IMR-90 (cell line): ENCODE measurements at regions not wholly inside any gene's neighbourhood (a gene's known extent, or its start where the extent isn't known, plus 50 kb on each side); places are given as distances from the start of the nearest gene placed in this dataset.

Experiments
- ATAC-seq: fragments of 200-7000 bp; cut with Tn5 transposase; 2 replicates; pipeline ENCODE4 v1.9.1; 2020; ENCODE audit warnings: low read depth, mild to moderate bottlenecking, moderate library complexity
- BruUV-seq: library from RNA; stranded (reverse); fragments of 400-500 nt; replicated peaks from 2 replicates; lab custom pipeline; 2021; lab: Mats Ljungman, UMichigan
- CTCF ChIA-PET: fragments of 300-600 bp; formaldehyde crosslinking; extraction: SDS; loops from one replicate; lab custom pipeline; 2021; ENCODE audit warnings: antibody characterized with exemption; lab: Yijun Ruan, JAX
- POLR2A ChIA-PET: fragments of 300-600 bp; sonication (Branson Sonifier 250); formaldehyde crosslinking; loops from one replicate; lab custom pipeline; 2022; ENCODE audit warnings: antibody characterized with exemption; ENCODE audit not compliant: unreplicated experiment; lab: Charles Lee
- DNase-seq: peaks from one replicate; pipeline ENCODE4 v3.0.0; 2013
- H2AFZ ChIP-seq: replicated peaks from 2 replicates; pipeline ENCODE3; 2013; ENCODE audit warnings: low read length, mild to moderate bottlenecking; ENCODE audit not compliant: poor library complexity
- H2AK5ac ChIP-seq: 2 replicates; pipeline ENCODE4 v1.6.1; 2013; ENCODE audit warnings: low read depth, low read length, inconsistent platforms
- H2AK9ac ChIP-seq: replicated peaks from 2 replicates; pipeline ENCODE3; 2013; ENCODE audit warnings: mild to moderate bottlenecking, low read depth, low read length, moderate library complexity; ENCODE audit not compliant: poor library complexity
- H2BK120ac ChIP-seq: 2 replicates; pipeline ENCODE4 v1.6.1; 2013; ENCODE audit warnings: low read depth, low read length, inconsistent platforms
- H2BK15ac ChIP-seq: 3 replicates; pipeline ENCODE4 v1.6.1; 2013; ENCODE audit warnings: low read depth, low read length, inconsistent platforms
- H2BK20ac ChIP-seq: 2 replicates; pipeline ENCODE4 v1.6.1; 2013; ENCODE audit warnings: low read depth, mild to moderate bottlenecking, inconsistent platforms, low read length, moderate library complexity
- H2BK5ac ChIP-seq: 2 replicates; pipeline ENCODE4 v1.6.1; 2013; ENCODE audit warnings: mild to moderate bottlenecking, low read depth, low read length, inconsistent platforms; ENCODE audit not compliant: poor library complexity, severe bottlenecking
- H3K14ac ChIP-seq: replicated peaks from 2 replicates; pipeline ENCODE4 v1.6.1; 2013; ENCODE audit warnings: low read depth, low read length, inconsistent platforms
- H3K18ac ChIP-seq: 2 replicates; pipeline ENCODE4 v1.6.1; 2013; ENCODE audit warnings: low read depth, low read length, control low read depth
- H3K23ac ChIP-seq: 2 replicates; pipeline ENCODE4 v1.6.1; 2013; ENCODE audit warnings: low read depth, low read length, inconsistent platforms
- H3K27ac ChIP-seq: 2 replicates; pipeline ENCODE4 v1.5.1; 2013; ENCODE audit warnings: mild to moderate bottlenecking, control low read depth, low read length; ENCODE audit not compliant: insufficient read depth
- H3K27me3 ChIP-seq: 2 replicates; pipeline ENCODE4 v1.6.1; 2013; ENCODE audit warnings: low read length; ENCODE audit not compliant: control insufficient read depth, insufficient read depth
- H3K36me3 ChIP-seq: 2 replicates; pipeline ENCODE4 v1.6.1; 2013; ENCODE audit warnings: low read length, mixed read lengths; ENCODE audit not compliant: control insufficient read depth, insufficient read depth
- H3K4ac ChIP-seq: 2 replicates; pipeline ENCODE4 v1.6.1; 2013; ENCODE audit warnings: low read depth, low read length, inconsistent platforms
- H3K4me1 ChIP-seq: 2 replicates; pipeline ENCODE4 v1.6.1; 2013; ENCODE audit warnings: low read length, mixed read lengths; ENCODE audit not compliant: control insufficient read depth, insufficient read depth
- H3K4me2 ChIP-seq: 2 replicates; pipeline ENCODE4 v1.6.1; 2013; ENCODE audit warnings: low read depth, mild to moderate bottlenecking, control low read depth, low read length, moderate library complexity
- H3K4me3 ChIP-seq: 2 replicates; pipeline ENCODE4 v1.5.1; 2013; ENCODE audit warnings: low read depth, mild to moderate bottlenecking, control low read depth, low read length, moderate library complexity; ENCODE audit not compliant: insufficient read depth
- H3K56ac ChIP-seq: 2 replicates; pipeline ENCODE4 v1.6.1; 2013; ENCODE audit warnings: low read length, inconsistent platforms; ENCODE audit not compliant: insufficient read depth; ENCODE audit errors: extremely low read depth
- H3K79me1 ChIP-seq, 2 experiments: 2 replicates each; pipeline ENCODE4 v1.6.1; 2013; ENCODE audit warnings: low read length in 2 of 2, inconsistent platforms in 1 of 2, low read depth in 1 of 2
- H3K9ac ChIP-seq: 2 replicates; pipeline ENCODE4 v1.6.1; 2013; ENCODE audit warnings: low read depth, low read length, control low read depth
- H3K9me1 ChIP-seq: 2 replicates; pipeline ENCODE4 v1.6.1; 2013; ENCODE audit warnings: low read length, inconsistent platforms; ENCODE audit not compliant: insufficient read depth
- H3K9me3 ChIP-seq: 2 replicates; pipeline ENCODE4 v1.6.1; 2013; ENCODE audit warnings: low read length; ENCODE audit not compliant: control insufficient read depth, insufficient read depth
- H4K20me1 ChIP-seq: 2 replicates; pipeline ENCODE4 v1.6.1; 2013; ENCODE audit warnings: low read length, inconsistent platforms; ENCODE audit not compliant: insufficient read depth
- H4K5ac ChIP-seq: 2 replicates; pipeline ENCODE4 v1.6.1; 2013; ENCODE audit warnings: mild to moderate bottlenecking, low read depth, low read length, control low read depth
- H4K8ac ChIP-seq, 2 experiments: 2 replicates each; pipeline ENCODE4 v1.6.1; 2013; ENCODE audit warnings: low read depth in 2 of 2, low read length in 2 of 2, control low read depth in 1 of 2, inconsistent platforms in 1 of 2
- H4K91ac ChIP-seq: 2 replicates; pipeline ENCODE4 v1.6.1; 2013; ENCODE audit warnings: low read depth, low read length, inconsistent platforms; ENCODE audit not compliant: insufficient read depth
- CEBPB ChIP-seq: IDR thresholded peaks from 2 replicates; pipeline ENCODE4 v1.6.1; 2012; ENCODE audit warnings: low read depth, low read length, improper control_type of control experiment
- ELK1 ChIP-seq: fragments of 150-350 bp; IDR thresholded peaks from 2 replicates; pipeline ENCODE4 v1.6.1; 2016; ENCODE audit warnings: low read depth, mild to moderate bottlenecking, low read length, moderate library complexity, borderline replicate concordance
- MAFK ChIP-seq: IDR thresholded peaks from 2 replicates; pipeline ENCODE4 v1.6.1; 2012; ENCODE audit warnings: low read depth, low read length, improper control_type of control experiment
- MAZ ChIP-seq: IDR thresholded peaks from 2 replicates; pipeline ENCODE4 v1.6.1; 2012; ENCODE audit warnings: low read depth, mild to moderate bottlenecking, low read length, improper control_type of control experiment, moderate library complexity, borderline replicate concordance
- NFE2L2 ChIP-seq: fragments of 150-350 bp; IDR thresholded peaks from 2 replicates; pipeline ENCODE4 v1.6.1; 2016; ENCODE audit warnings: low read depth, mild to moderate bottlenecking, low read length
- RAD21 ChIP-seq: IDR thresholded peaks from 2 replicates; pipeline ENCODE4 v1.6.1; 2012; ENCODE audit warnings: low read length, improper control_type of control experiment
- WGBS, 2 experiments: methylation state at CpG; one replicate each; pipeline versions ENCODE4 v1.1.5 to v1.1.7; 2013; ENCODE audit warnings: missing lambda C conversion rate in 2 of 2; ENCODE audit not compliant: insufficient read length in 1 of 2; ENCODE audit errors: extremely low coverage in 2 of 2; 5-methylcytosine and 5-hydroxymethylcytosine counted together
- dilution Hi-C: fragments of 300-500 bp; cut with HindIII; formaldehyde crosslinking; loops from one replicate; pipeline ENCODE4 v1.14.3; 2018; ENCODE audit warnings: low sequenced_read_pairs; ENCODE audit not compliant: unreplicated experiment
- in situ Hi-C: fragments of 300-500 bp; cut with MboI; formaldehyde crosslinking; loops from 3 replicates; pipeline ENCODE4 v1.14.3; 2019; ENCODE audit warnings: low sequenced_read_pairs, inconsistent platforms, mixed read lengths
- intact Hi-C: fragments of 100-400 bp; cut with micrococcal nuclease; formaldehyde crosslinking; loops from 2 replicates; pipeline ENCODE4 v1.10.0; 2022

- no peak overlapping the region for H3K23ac ChIP-seq
- no TSS peak for BruUV-seq
- no peak overlapping the region for H2BK120ac ChIP-seq
- H3K4me1 ChIP-seq = no peaks in the 10 kb centered on the region
- no peak for TF ChIP-seq MAZ
- TF ChIP-seq CEBPB = no peak
- TF ChIP-seq MAFK = no peak
- no peak for TF ChIP-seq ELK1
- TF ChIP-seq RAD21 = no peak
- no peak for TF ChIP-seq NFE2L2
- H3K4ac ChIP-seq = no peak overlapping the region
- dilution Hi-C loops (no loop called here), in situ Hi-C loops (no loop called here), intact Hi-C loops (no loop called here)
- H3K4me2 ChIP-seq = no peak overlapping the region
- ChIA-PET POLR2A (no interaction called here), CTCF (no interaction called here)
- H3K9me1 ChIP-seq = no peaks in the 10 kb centered on the region
- no peak overlapping the region for H2BK15ac ChIP-seq
- H3K14ac ChIP-seq = no peak overlapping the region
- H4K8ac ChIP-seq = no peak overlapping the region
- H2AK5ac ChIP-seq = no peak overlapping the region
- H2AK9ac ChIP-seq = no peak overlapping the region
- ATAC-seq = no peak
- no peak overlapping the region for H4K5ac ChIP-seq
- WGBS, 2 experiments = 0% methylated on average over 2 of the region's 10 CpGs; no CpG with 5 or more reads in 1 of the 2 experiments
- peaks cover 15% of the 10 kb centered on the region for H3K27me3 ChIP-seq
- no peak overlapping the region for H2BK5ac ChIP-seq
- H3K27ac ChIP-seq = no peak overlapping the region
- H4K20me1 ChIP-seq = no peaks in the 10 kb centered on the region
- no peaks in the 10 kb centered on the region for H3K9me3 ChIP-seq
- H4K91ac ChIP-seq = no peak overlapping the region
- H3K18ac ChIP-seq = no peak overlapping the region
- no peak overlapping the region for H3K4me3 ChIP-seq
- no peak overlapping the region for H2AFZ ChIP-seq
- no peaks in the 10 kb centered on the region for H3K36me3 ChIP-seq
- no peak overlapping the region for H2BK20ac ChIP-seq
- H3K79me1 ChIP-seq = no peaks in the 10 kb centered on the region
- no peak overlapping the region for H3K9ac ChIP-seq
- no peak for DNase-seq
- no peak overlapping the region for H3K56ac ChIP-seq
Observed at GRCh38 chrX:150269605-150270254, 93.4 kb upstream of the MAMLD1 start.
